Omental fat pad (tissue), 3 donors: ENCODE measurements at regions not wholly inside any gene's neighbourhood (a gene's known extent, or its start where the extent isn't known, plus 50 kb on each side); places are given as distances from the start of the nearest gene placed in this dataset.

Source experiments
- ATAC-seq: fragments of 150-250 bp; one replicate; pipeline ENCODE4 v1.9.1; 2016; ENCODE audit warnings: mild to moderate bottlenecking, moderate library complexity; ENCODE audit not compliant: low FRiP score
- DNase-seq: peaks from one replicate; pipeline ENCODE4 v3.0.0-alpha.2; 2019; ENCODE audit warnings: low spot score
- CTCF ChIP-seq, 3 donors: fragments of 450-650 bp; IDR thresholded peaks; one replicate each; pipeline ENCODE4 v1.5.1; 2016 to 2017; ENCODE audit warnings: antibody characterized with exemption in 3 of 3, mild to moderate bottlenecking in 3 of 3, moderate library complexity in 2 of 3

GRCh38 chr10:4352414-4352961 is 473.5 kb upstream of the AKR1E2 start:
- no peak for TF ChIP-seq CTCF (IDR thresholded peaks at IDR 0.05)
- DNase-seq (no peak), ATAC-seq (peak; percentile 79)

GRCh38 chr10:4351723-4352413 is 474.1 kb upstream of the AKR1E2 start:
- DNase-seq (no peak), ATAC-seq (peak; percentile 4)
- TF ChIP-seq CTCF (IDR thresholded peaks at IDR 0.05) = no peak

GRCh38 chr10:4347397-4347796 is 478.6 kb upstream of the AKR1E2 start:
- TF ChIP-seq CTCF (IDR thresholded peaks at IDR 0.05) = no peak
- ATAC-seq (no peak), DNase-seq (no peak)

GRCh38 chr10:4345877-4346646 is 479.9 kb upstream of the AKR1E2 start:
- ATAC-seq (no peak), DNase-seq (no peak)
- no peak for TF ChIP-seq CTCF (IDR thresholded peaks at IDR 0.05)

- no peak for TF ChIP-seq CTCF (IDR thresholded peaks at IDR 0.05)
- DNase-seq (peak; percentile 35), ATAC-seq (peak; percentile 97)
Measured at GRCh38 chr10:4344492-4344994, 481.5 kb upstream of the AKR1E2 start.

GRCh38 chr10:4343873-4344272 is 482.1 kb upstream of the AKR1E2 start:
- TF ChIP-seq CTCF (IDR thresholded peaks at IDR 0.05) = no peak
- DNase-seq (no peak), ATAC-seq (no peak)
